HuH-7.5 (cell line): ENCODE measurements at regions not wholly inside any gene's neighbourhood (a gene's known extent, or its start where the extent isn't known, plus 50 kb on each side); places are given as distances from the start of the nearest gene placed in this dataset.
"Not testable (repeated sequence)": the region's sequence is repeated elsewhere in the genome, so short reads cannot be mapped to it uniquely, and the experiment has no call there.

Experiments used
- DNase-seq: peaks from one replicate; pipeline ENCODE4 v3.0.0; 2011; ENCODE audit warnings: low spot score

GRCh38 chr10:6926971-6927370, 346.9 kb upstream of the PRKCQ start:
- DNase-seq: no peak

- DNase-seq: no peak
These were observed 345.1 kb upstream of the PRKCQ start for GRCh38 chr10:6925146-6925545.

GRCh38 chr10:6924166-6924565, 344.1 kb upstream of the PRKCQ start:
- no peak for DNase-seq

- not testable (repeated sequence) for DNase-seq
These were observed 340.9 kb upstream of the PRKCQ start for GRCh38 chr10:6921026-6921425.

GRCh38 chr10:6920072-6921019, 340.3 kb upstream of the PRKCQ start:
- peak; percentile 25 for DNase-seq

- DNase-seq: no peak
These were observed 339.0 kb upstream of the PRKCQ start for GRCh38 chr10:6919077-6919476.

- DNase-seq: no peak
These were observed 338.2 kb upstream of the PRKCQ start for GRCh38 chr10:6918305-6918704.

GRCh38 chr10:6917125-6917524, 337.0 kb upstream of the PRKCQ start:
- no peak for DNase-seq

GRCh38 chr10:6916601-6917000, 336.5 kb upstream of the PRKCQ start:
- no peak for DNase-seq

GRCh38 chr10:6915307-6915706, 335.2 kb upstream of the PRKCQ start:
- no peak for DNase-seq

- no peak for DNase-seq
These were observed 332.9 kb upstream of the PRKCQ start for GRCh38 chr10:6912929-6913328.

GRCh38 chr10:6912424-6912823, 332.3 kb upstream of the PRKCQ start:
- DNase-seq: no peak

- no peak for DNase-seq
These were observed 331.9 kb upstream of the PRKCQ start for GRCh38 chr10:6912021-6912420.

GRCh38 chr10:6909905-6910560, 330.0 kb upstream of the PRKCQ start:
- DNase-seq: no peak

GRCh38 chr10:6907877-6908530, 327.9 kb upstream of the PRKCQ start:
- no peak for DNase-seq

- DNase-seq: no peak
These were observed 314.3 kb upstream of the PRKCQ start for GRCh38 chr10:6894405-6894804.

- DNase-seq: no peak
These were observed 312.8 kb upstream of the PRKCQ start for GRCh38 chr10:6892864-6893263.

GRCh38 chr10:6891924-6892323, 311.8 kb upstream of the PRKCQ start:
- DNase-seq: no peak

GRCh38 chr10:6889718-6890117, 309.6 kb upstream of the PRKCQ start:
- DNase-seq: no peak

- DNase-seq: no peak
These were observed 308.4 kb upstream of the PRKCQ start for GRCh38 chr10:6888434-6888833.

GRCh38 chr10:6885284-6885683, 305.2 kb upstream of the PRKCQ start:
- DNase-seq: no peak

GRCh38 chr10:6881987-6882386, 301.9 kb upstream of the PRKCQ start:
- no peak for DNase-seq
